SK-N-SH treated with all-trans-retinoic acid at 6 μM for 48 hours (cell line): ENCODE measurements at regions not wholly inside any gene's neighbourhood (a gene's known extent, or its start where the extent isn't known, plus 50 kb on each side); places are given as distances from the start of the nearest gene placed in this dataset.

ENCODE experiments used
- ATAC-seq: fragments of 200-7000 bp; cut with Tn5 transposase; 3 replicates; pipeline ENCODE4 v1.9.1; 2020; ENCODE audit warnings: mild to moderate bottlenecking, moderate library complexity
- BACH2 ChIP-seq: fragments of 250-450 bp; sonication (Bioruptor Pico); IDR thresholded peaks from 2 replicates; pipeline ENCODE4 v1.9.0; 2021; ENCODE audit warnings: mild to moderate bottlenecking, borderline replicate concordance
- GLIS3 ChIP-seq: fragments of 250-450 bp; sonication (Bioruptor Pico); IDR thresholded peaks from 2 replicates; pipeline ENCODE4 v1.5.0; 2020; ENCODE audit warnings: mild to moderate bottlenecking, moderate library complexity
- ISL1 ChIP-seq: fragments of 250-450 bp; sonication (Bioruptor Pico); IDR thresholded peaks from 2 replicates; pipeline ENCODE4 v2.1.2; 2022; ENCODE audit warnings: mild to moderate bottlenecking, moderate library complexity
- PATZ1 ChIP-seq: fragments of 250-450 bp; sonication (Bioruptor Pico); IDR thresholded peaks from 2 replicates; pipeline ENCODE4 v1.8.0; 2020; ENCODE audit warnings: mild to moderate bottlenecking, moderate library complexity, borderline replicate concordance
- TOX ChIP-seq: fragments of 250-450 bp; sonication (Bioruptor Pico); IDR thresholded peaks from 2 replicates; pipeline ENCODE4 v1.8.0; 2021; ENCODE audit warnings: mild to moderate bottlenecking, moderate library complexity, borderline replicate concordance
- ZC3H10 ChIP-seq: fragments of 250-450 bp; sonication (Bioruptor Pico); IDR thresholded peaks from 2 replicates; pipeline ENCODE4 v1.5.1; 2021; ENCODE audit warnings: mild to moderate bottlenecking, moderate library complexity
- ZFP3 ChIP-seq: fragments of 250-450 bp; sonication (Bioruptor Pico); IDR thresholded peaks from 2 replicates; pipeline ENCODE4 v1.5.0; 2020; ENCODE audit warnings: mild to moderate bottlenecking, moderate library complexity
- TF ChIP-seq, protein P1 (sequence below): fragments of 250-450 bp; sonication (Bioruptor Pico); IDR thresholded peaks from 2 replicates; pipeline ENCODE4 v1.5.1; 2021; ENCODE audit warnings: mild to moderate bottlenecking, moderate library complexity
- TF ChIP-seq, protein P2 (sequence below): fragments of 250-450 bp; sonication (Bioruptor Pico); IDR thresholded peaks from 2 replicates; pipeline ENCODE4 v1.8.0; 2021; ENCODE audit warnings: low read depth, mild to moderate bottlenecking, moderate library complexity, borderline replicate concordance

DNA sequence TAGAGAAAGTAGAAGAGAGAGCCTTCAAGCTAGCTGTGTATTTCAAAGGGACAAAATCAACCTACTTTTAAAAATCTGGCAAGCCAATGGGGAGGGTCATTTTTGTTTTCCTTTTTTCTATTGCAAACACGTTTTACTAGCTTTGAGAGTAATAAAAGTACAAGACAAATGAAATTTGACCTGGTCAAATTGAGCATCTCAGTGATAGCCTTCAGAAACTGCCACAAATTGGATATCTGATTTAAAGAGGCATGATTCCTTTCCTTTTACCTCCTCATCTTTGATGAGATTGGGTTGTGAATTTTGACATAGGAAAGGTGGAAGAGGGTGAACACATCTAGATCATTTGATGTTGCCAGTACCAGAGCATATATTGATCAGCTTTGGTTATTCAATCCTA is 53.6 kb upstream of the RBMS3 start:
- TF ChIP-seq ZC3H10 (CRISPR knock-in tag) (no peak), TOX (CRISPR knock-in tag) (no peak), ISL1 (CRISPR knock-in tag) (no peak), GLIS3 (CRISPR knock-in tag) (no peak), PATZ1 (no peak), BACH2 (CRISPR knock-in tag) (no peak), ZFP3 (no peak)
- TF ChIP-seq, protein P1, sequence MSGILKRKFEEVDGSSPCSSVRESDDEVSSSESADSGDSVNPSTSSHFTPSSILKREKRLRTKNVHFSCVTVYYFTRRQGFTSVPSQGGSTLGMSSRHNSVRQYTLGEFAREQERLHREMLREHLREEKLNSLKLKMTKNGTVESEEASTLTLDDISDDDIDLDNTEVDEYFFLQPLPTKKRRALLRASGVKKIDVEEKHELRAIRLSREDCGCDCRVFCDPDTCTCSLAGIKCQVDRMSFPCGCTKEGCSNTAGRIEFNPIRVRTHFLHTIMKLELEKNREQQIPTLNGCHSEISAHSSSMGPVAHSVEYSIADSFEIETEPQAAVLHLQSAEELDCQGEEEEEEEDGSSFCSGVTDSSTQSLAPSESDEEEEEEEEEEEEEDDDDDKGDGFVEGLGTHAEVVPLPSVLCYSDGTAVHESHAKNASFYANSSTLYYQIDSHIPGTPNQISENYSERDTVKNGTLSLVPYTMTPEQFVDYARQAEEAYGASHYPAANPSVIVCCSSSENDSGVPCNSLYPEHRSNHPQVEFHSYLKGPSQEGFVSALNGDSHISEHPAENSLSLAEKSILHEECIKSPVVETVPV (CRISPR knock-in tag): no peak
- TF ChIP-seq, protein P2, sequence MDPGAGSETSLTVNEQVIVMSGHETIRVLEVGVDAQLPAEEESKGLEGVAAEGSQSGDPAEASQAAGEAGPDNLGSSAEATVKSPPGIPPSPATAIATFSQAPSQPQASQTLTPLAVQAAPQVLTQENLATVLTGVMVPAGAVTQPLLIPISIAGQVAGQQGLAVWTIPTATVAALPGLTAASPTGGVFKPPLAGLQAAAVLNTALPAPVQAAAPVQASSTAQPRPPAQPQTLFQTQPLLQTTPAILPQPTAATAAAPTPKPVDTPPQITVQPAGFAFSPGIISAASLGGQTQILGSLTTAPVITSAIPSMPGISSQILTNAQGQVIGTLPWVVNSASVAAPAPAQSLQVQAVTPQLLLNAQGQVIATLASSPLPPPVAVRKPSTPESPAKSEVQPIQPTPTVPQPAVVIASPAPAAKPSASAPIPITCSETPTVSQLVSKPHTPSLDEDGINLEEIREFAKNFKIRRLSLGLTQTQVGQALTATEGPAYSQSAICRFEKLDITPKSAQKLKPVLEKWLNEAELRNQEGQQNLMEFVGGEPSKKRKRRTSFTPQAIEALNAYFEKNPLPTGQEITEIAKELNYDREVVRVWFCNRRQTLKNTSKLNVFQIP (CRISPR knock-in tag): no peak
- TF ChIP-seq, all 23 proteins: peak for 0
- ATAC-seq: no peak
